T-cell (primary cell): ENCODE measurements at regions not wholly inside any gene's neighbourhood (a gene's known extent, or its start where the extent isn't known, plus 50 kb on each side); places are given as distances from the start of the nearest gene placed in this dataset.

Experiments
- ATAC-seq, 4 experiments: fragments of 200-7000 bp in 3 of 4; fragments of 150-1000 bp in 1 of 4; cut with Tn5 transposase; replicated peaks in 1 of 4; 1 replicate in 3 of 4; 2 replicates in 1 of 4; pipeline ENCODE4 v1.10.0; 2021; ENCODE audit warnings: moderate library complexity in 3 of 4, mild to moderate bottlenecking in 2 of 4, moderate number of reproducible peaks in 1 of 4
- CTCF ChIA-PET, 2 donors: fragments of 300-600 bp; sonication (Branson Sonifier 250); formaldehyde crosslinking; loops; one replicate each; lab custom pipeline; 2022; ENCODE audit warnings: antibody characterized with exemption in 2 of 2; lab: Charles Lee
- POLR2A ChIA-PET, 2 donors: fragments of 300-600 bp; sonication (Branson Sonifier 250); formaldehyde crosslinking; loops; one replicate each; lab custom pipeline; 2022; ENCODE audit warnings: antibody characterized with exemption in 2 of 2; lab: Charles Lee
- DNase-seq, 35 experiments: peaks; one replicate each; pipeline versions ENCODE4 v3.0.0 to v3.0.0-alpha.2; 2013 to 2023
- H3K27ac ChIP-seq: one replicate; pipeline ENCODE4 v1.5.1; 2013; ENCODE audit warnings: low read length
- H3K27me3 ChIP-seq, 2 experiments: replicated peaks in 1 of 2; 1 replicate in 1 of 2; 2 replicates in 1 of 2; pipeline versions ENCODE4 v1.6.1 to v1.7.0; 2013; ENCODE audit warnings: low read length in 1 of 2, mixed read lengths in 1 of 2; ENCODE audit not compliant: control insufficient read depth in 2 of 2, insufficient read depth in 2 of 2; ENCODE audit errors: extremely low read depth in 1 of 2
- H3K36me3 ChIP-seq, 2 donors: 1 replicate in 1 of 2; 2 replicates in 1 of 2; pipeline versions ENCODE4 v1.6.1 to v1.7.0; 2013; ENCODE audit warnings: low read length in 1 of 2; ENCODE audit not compliant: control insufficient read depth in 2 of 2, insufficient read depth in 1 of 2; ENCODE audit errors: extremely low read depth in 1 of 2
- H3K4me1 ChIP-seq, 2 experiments: 1 replicate in 1 of 2; 2 replicates in 1 of 2; pipeline versions ENCODE4 v1.6.1 to v1.7.0; 2013; ENCODE audit warnings: low read length in 2 of 2, mixed read lengths in 1 of 2; ENCODE audit not compliant: insufficient read depth in 2 of 2, control insufficient read depth in 1 of 2; ENCODE audit errors: extremely low read depth in 1 of 2
- H3K4me3 ChIP-seq, 2 donors: 1 replicate in 1 of 2; 2 replicates in 1 of 2; pipeline versions ENCODE4 v1.5.1 to v1.7.0; 2013; ENCODE audit warnings: mild to moderate bottlenecking in 2 of 2, low read length in 1 of 2, moderate library complexity in 1 of 2; ENCODE audit not compliant: control insufficient read depth in 1 of 2; ENCODE audit errors: extremely low read depth in 1 of 2
- H3K9me3 ChIP-seq: 2 replicates; pipeline ENCODE4 v1.7.0; 2013
- H3K27ac Mint-ChIP-seq, 2 donors: one replicate each; pipeline ENCODE4 v1.8.0; 2020 to 2021; ENCODE audit warnings: mild to moderate bottlenecking in 2 of 2, mixed read lengths in 2 of 2
- H3K27me3 Mint-ChIP-seq, 2 donors: one replicate each; pipeline ENCODE4 v1.8.0; 2021 to 2022; ENCODE audit warnings: mixed read lengths in 2 of 2
- H3K36me3 Mint-ChIP-seq: one replicate; pipeline ENCODE4 v1.8.0; 2021; ENCODE audit warnings: mixed read lengths
- H3K4me1 Mint-ChIP-seq, 3 donors: one replicate each; pipeline ENCODE4 v1.8.0; 2020 to 2022; ENCODE audit warnings: mixed read lengths in 3 of 3, mild to moderate bottlenecking in 1 of 3
- H3K4me3 Mint-ChIP-seq, 3 donors: one replicate each; pipeline ENCODE4 v1.8.0; 2020 to 2022; ENCODE audit warnings: mild to moderate bottlenecking in 3 of 3, mixed read lengths in 3 of 3, moderate library complexity in 3 of 3
- H3K9me3 Mint-ChIP-seq, 3 donors: one replicate each; pipeline ENCODE4 v1.8.0; 2020 to 2022; ENCODE audit warnings: mixed read lengths in 3 of 3
- WGBS: methylation state at CpG from one replicate; pipeline ENCODE4 v1.1.5; 2013; ENCODE audit warnings: missing lambda C conversion rate; ENCODE audit not compliant: insufficient coverage; 5-methylcytosine and 5-hydroxymethylcytosine counted together

- H3K27ac ChIP-seq = no peak overlapping the region
- H3K9me3 ChIP-seq = no peaks in the 10 kb centered on the region
- H3K4me1 Mint-ChIP-seq = no peaks in the 10 kb centered on the region
- ATAC-seq = no peak
- ChIA-PET POLR2A (no interaction called here), CTCF (no interaction called here)
- no peaks in the 10 kb centered on the region for H3K9me3 Mint-ChIP-seq
- no peaks in the 10 kb centered on the region for H3K36me3 Mint-ChIP-seq
- no peak overlapping the region for H3K4me3 ChIP-seq
- no peak for DNase-seq
- WGBS = 91% methylated on average over 1 of the region's 1 CpG
- H3K27me3 Mint-ChIP-seq = peaks cover 3 to 4% of the 10 kb centered on the region in 2 donors
- H3K4me3 Mint-ChIP-seq = no peak overlapping the region
- no peak overlapping the region for H3K27ac Mint-ChIP-seq
- no peaks in the 10 kb centered on the region for H3K27me3 ChIP-seq
- no peaks in the 10 kb centered on the region for H3K4me1 ChIP-seq
- no peaks in the 10 kb centered on the region for H3K36me3 ChIP-seq
Measured at GRCh38 chr18:45412577-45412976, 202.7 kb upstream of the SLC14A2 start.

GRCh38 chr18:45413180-45413836, 202.0 kb upstream of the SLC14A2 start:
- H3K4me1 ChIP-seq = no peaks in the 10 kb centered on the region
- H3K4me3 ChIP-seq = no peak overlapping the region
- DNase-seq (no peak), ATAC-seq (no peak)
- no CpG with 5 or more reads among the region's 4 CpGs for WGBS
- no peaks in the 10 kb centered on the region for H3K27me3 ChIP-seq
- Mint-ChIP-seq H3K9me3 (peaks cover 0 to 3% (median 0%) of the 10 kb centered on the region in 3 donors), H3K4me3 (no peak overlapping the region), H3K27ac (no peak overlapping the region), H3K4me1 (no peaks in the 10 kb centered on the region), H3K36me3 (no peaks in the 10 kb centered on the region), H3K27me3 (peaks cover 4 to 6% of the 10 kb centered on the region in 2 donors)
- H3K27ac ChIP-seq = no peak overlapping the region
- H3K9me3 ChIP-seq = no peaks in the 10 kb centered on the region
- CTCF ChIA-PET = no interaction called here
- POLR2A ChIA-PET = no interaction called here
- no peaks in the 10 kb centered on the region for H3K36me3 ChIP-seq

- Mint-ChIP-seq H3K27me3 (peaks cover 4 to 9% of the 10 kb centered on the region in 2 donors), H3K27ac (no peak overlapping the region), H3K4me3 (no peak overlapping the region), H3K4me1 (no peaks in the 10 kb centered on the region), H3K36me3 (no peaks in the 10 kb centered on the region), H3K9me3 (peaks cover 0 to 5% (median 0%) of the 10 kb centered on the region in 3 donors)
- no peak overlapping the region for H3K27ac ChIP-seq
- H3K9me3 ChIP-seq = no peaks in the 10 kb centered on the region
- 79% methylated on average over 4 of the region's 7 CpGs for WGBS
- ATAC-seq = no peak
- H3K4me1 ChIP-seq = no peaks in the 10 kb centered on the region
- CTCF ChIA-PET = no interaction called here
- no peak overlapping the region for H3K4me3 ChIP-seq
- POLR2A ChIA-PET = no interaction called here
- DNase-seq = no peak
- no peaks in the 10 kb centered on the region for H3K36me3 ChIP-seq
- no peaks in the 10 kb centered on the region for H3K27me3 ChIP-seq
Measured at GRCh38 chr18:45415614-45416013, 199.7 kb upstream of the SLC14A2 start.

- 30% methylated on average over 5 of the region's 5 CpGs for WGBS
Measured at GRCh38 chr18:45416168-45416567, 199.1 kb upstream of the SLC14A2 start.

GRCh38 chr18:45417392-45417791, 197.9 kb upstream of the SLC14A2 start:
- no peak for ATAC-seq
- Histone ChIP-seq H3K4me1 (no peaks in the 10 kb centered on the region), H3K9me3 (no peaks in the 10 kb centered on the region), H3K27ac (no peak overlapping the region), H3K4me3 (no peak overlapping the region), H3K27me3 (no peaks in the 10 kb centered on the region), H3K36me3 (no peaks in the 10 kb centered on the region)
- H3K36me3 Mint-ChIP-seq = no peaks in the 10 kb centered on the region
- WGBS = no CpG with 5 or more reads among the region's 3 CpGs
- no peak overlapping the region for H3K4me3 Mint-ChIP-seq
- no peak for DNase-seq
- peaks cover 0 to 5% (median 0%) of the 10 kb centered on the region in 3 donors for H3K9me3 Mint-ChIP-seq
- H3K4me1 Mint-ChIP-seq = no peaks in the 10 kb centered on the region
- ChIA-PET CTCF (no interaction called here), POLR2A (no interaction called here)
- H3K27ac Mint-ChIP-seq = no peak overlapping the region
- H3K27me3 Mint-ChIP-seq = peaks cover 4 to 9% of the 10 kb centered on the region in 2 donors

More at GRCh38 chr18:45416168-45416567, 199.1 kb upstream of the SLC14A2 start:
- ChIA-PET CTCF (no interaction called here), POLR2A (no interaction called here)
- H3K9me3 Mint-ChIP-seq = peaks cover 0 to 5% (median 0%) of the 10 kb centered on the region in 3 donors
- no peaks in the 10 kb centered on the region for H3K4me1 ChIP-seq
- H3K27ac Mint-ChIP-seq = no peak overlapping the region
- H3K4me3 ChIP-seq = no peak overlapping the region
- no peak overlapping the region for H3K27ac ChIP-seq
- no peaks in the 10 kb centered on the region for H3K27me3 ChIP-seq
- DNase-seq (no peak), ATAC-seq (no peak)
- no peaks in the 10 kb centered on the region for H3K9me3 ChIP-seq
- no peaks in the 10 kb centered on the region for H3K36me3 Mint-ChIP-seq
- no peak overlapping the region for H3K4me3 Mint-ChIP-seq
- peaks cover 4 to 9% of the 10 kb centered on the region in 2 donors for H3K27me3 Mint-ChIP-seq
- H3K36me3 ChIP-seq = no peaks in the 10 kb centered on the region
- no peaks in the 10 kb centered on the region for H3K4me1 Mint-ChIP-seq

- no peaks in the 10 kb centered on the region for H3K4me1 ChIP-seq
- CTCF ChIA-PET = no interaction called here
- Mint-ChIP-seq H3K27me3 (peaks cover 0 to 16% of the 10 kb centered on the region in 2 donors), H3K27ac (no peak overlapping the region), H3K4me1 (no peaks in the 10 kb centered on the region), H3K9me3 (peaks cover 0 to 3% (median 0%) of the 10 kb centered on the region in 3 donors), H3K36me3 (no peaks in the 10 kb centered on the region), H3K4me3 (no peak overlapping the region)
- H3K4me3 ChIP-seq = no peak overlapping the region
- no peaks in the 10 kb centered on the region for H3K27me3 ChIP-seq
- no peaks in the 10 kb centered on the region for H3K9me3 ChIP-seq
- H3K27ac ChIP-seq = no peak overlapping the region
- DNase-seq = no peak
- H3K36me3 ChIP-seq = no peaks in the 10 kb centered on the region
- ATAC-seq = no peak
- POLR2A ChIA-PET = no interaction called here
Measured at GRCh38 chr18:45423659-45424058, 191.6 kb upstream of the SLC14A2 start.

GRCh38 chr18:45430041-45430440, 185.2 kb upstream of the SLC14A2 start:
- H3K4me1 ChIP-seq = no peaks in the 10 kb centered on the region
- ChIA-PET POLR2A (no interaction called here), CTCF (no interaction called here)
- Mint-ChIP-seq H3K27me3 (peaks cover 9 to 33% of the 10 kb centered on the region in 2 donors), H3K4me1 (no peaks in the 10 kb centered on the region), H3K4me3 (no peak overlapping the region), H3K27ac (no peak overlapping the region), H3K36me3 (no peaks in the 10 kb centered on the region), H3K9me3 (peaks cover 0 to 3% (median 0%) of the 10 kb centered on the region in 3 donors)
- H3K9me3 ChIP-seq = no peaks in the 10 kb centered on the region
- H3K27me3 ChIP-seq = no peaks in the 10 kb centered on the region
- ATAC-seq (no peak), DNase-seq (no peak)
- no peak overlapping the region for H3K4me3 ChIP-seq
- H3K36me3 ChIP-seq = no peaks in the 10 kb centered on the region
- H3K27ac ChIP-seq = no peak overlapping the region
